ENCODE measurements at regions not wholly inside any gene's neighbourhood (a gene's known extent, or its start where the extent isn't known, plus 50 kb on each side); places are given as distances from the start of the nearest gene placed in this dataset.

GRCh38 chr5:88459971-88460370, 191.3 kb upstream of the TMEM161B start:
- H3K36me3 Mint-ChIP-seq (ENCODE audit: low read depth) = no peaks in the 10 kb centered on the region
- H3K4me3 ChIP-seq = no peak overlapping the region

More at GRCh38 chr5:88459971-88460370, 191.3 kb upstream of the TMEM161B start:
- Histone ChIP-seq H3K79me2 (replicated peaks; ENCODE audit: insufficient read depth) (no peaks in the 10 kb centered on the region), H3K9me2 (ENCODE audit: insufficient read depth) (no peaks in the 10 kb centered on the region), H3F3A (replicated peaks; ENCODE audit: low read depth) (no peaks in the 10 kb centered on the region), H4K20me1 (replicated peaks; ENCODE audit: insufficient read depth) (no peaks in the 10 kb centered on the region), H3K36me3 (ENCODE audit: insufficient read depth) (no peaks in the 10 kb centered on the region), H3K4me2 (no peak overlapping the region), H3K4me1 (ENCODE audit: insufficient read depth) (no peaks in the 10 kb centered on the region), H3K27ac (ENCODE audit: low read depth) (no peak overlapping the region), H2AFZ (no peak overlapping the region), H3K27me3 (ENCODE audit: insufficient read depth) (no peaks in the 10 kb centered on the region)
- DNase-seq (ENCODE audit: low spot score) = no peak
- H3K27ac Mint-ChIP-seq = no peak overlapping the region
- no peaks in the 10 kb centered on the region for H3K9me3 Mint-ChIP-seq
- ATAC-seq = no peak
- TF ChIP-seq CREB1 (CRISPR knock-in tag; IDR thresholded peaks at IDR 0.05; ENCODE audit: low read depth) (no peak), NANOG (IDR thresholded peaks at IDR 0.05; ENCODE audit: borderline replicate concordance) (no peak), CTCF (conservative IDR thresholded peaks at IDR 0.05; ENCODE audit: low read depth in 2 of 2) (no peak), STAT1 (IDR thresholded peaks at IDR 0.05; ENCODE audit: unreplicated experiment) (no peak), JUNB (IDR thresholded peaks at IDR 0.05; ENCODE audit: unreplicated experiment) (no peak), ZNF462 (CRISPR knock-in tag; IDR thresholded peaks at IDR 0.05) (no peak), ZNF331 (CRISPR knock-in tag; IDR thresholded peaks at IDR 0.05; ENCODE audit: low read depth) (no peak), REST (IDR thresholded peaks at IDR 0.05; ENCODE audit: unreplicated experiment) (no peak), ETS1 (IDR thresholded peaks at IDR 0.05) (no peak), ZNF114 (CRISPR knock-in tag; IDR thresholded peaks at IDR 0.05) (no peak), EZH2 (IDR thresholded peaks at IDR 0.05; ENCODE audit: low read depth, unreplicated experiment) (no peak), POLR2AphosphoS5 (IDR thresholded peaks at IDR 0.05; ENCODE audit: low read depth) (no peak), EZH2phosphoT487 (IDR thresholded peaks at IDR 0.05; ENCODE audit: unreplicated experiment) (no peak)
- H3K4me1 Mint-ChIP-seq = no peaks in the 10 kb centered on the region
- no peak overlapping the region for H3K4me3 Mint-ChIP-seq
- H3K27me3 Mint-ChIP-seq (ENCODE audit: insufficient read depth, low read depth, poor library complexity) = no peaks in the 10 kb centered on the region

All from GM23338 (cell line).